Pancreas (tissue), 10 donors: ENCODE measurements at regions not wholly inside any gene's neighbourhood (a gene's known extent, or its start where the extent isn't known, plus 50 kb on each side); places are given as distances from the start of the nearest gene placed in this dataset.

Experiments used
- ATAC-seq, 4 donors: fragments of 200-7000 bp; cut with Tn5 transposase; one replicate each; pipeline versions ENCODE4 v1.8.0 to v1.9.1; 2020; ENCODE audit warnings: mild to moderate bottlenecking in 4 of 4, moderate library complexity in 4 of 4
- DNase-seq, 6 donors: peaks; one replicate each; pipeline ENCODE4 v3.0.0-alpha.2; 2020
- FAIRE-seq: peaks from 2 replicates; lab custom pipeline; 2012; peaks lifted over from hg19 to GRCh38; lab: Jason Lieb, UNC
- H3K27ac ChIP-seq, 4 donors: fragments of 200-600 bp; sonication (generic); 1 replicate in 3 of 4; 2 replicates in 1 of 4; pipeline versions ENCODE4 v1.5.0 to v1.8.0; 2020
- H3K27me3 ChIP-seq, 4 donors: fragments of 200-600 bp; one replicate each; pipeline ENCODE4 v1.8.0; 2021
- H3K36me3 ChIP-seq, 3 donors: fragments of 200-600 bp; sonication (generic) in 1 of 3; one replicate each; pipeline versions ENCODE4 v1.5.0 to v1.8.0; 2020 to 2021
- H3K4me1 ChIP-seq, 3 donors: fragments of 200-600 bp; one replicate each; pipeline ENCODE4 v1.8.0; 2021
- H3K4me3 ChIP-seq, 4 donors: fragments of 200-600 bp; sonication (generic) in 2 of 4; one replicate each; pipeline versions ENCODE4 v1.5.0 to v1.8.0; 2020 to 2021
- H3K9me3 ChIP-seq, 4 donors: fragments of 200-600 bp; one replicate each; pipeline ENCODE4 v1.8.0; 2021
- WGBS, 2 donors: extraction: QIAGEN DNeasy Blood & Tissue Kit; methylation state at CpG; one replicate each; pipeline ENCODE4 v1.1.7; 2013; 5-methylcytosine and 5-hydroxymethylcytosine counted together
- intact Hi-C, 3 donors: fragments of 100-400 bp; cut with DNase I; formaldehyde crosslinking; loops; one replicate each; pipeline versions ENCODE4 v1.11.1 to v1.14.2; 2022
- TF ChIP-seq, protein P1 (sequence below), 4 donors: fragments of 200-600 bp; sonication (generic) in 3 of 4; IDR thresholded peaks; one replicate each; pipeline versions ENCODE4 v1.5.0 to v1.8.0; 2021; ENCODE audit warnings: antibody characterized with exemption in 4 of 4
- donor health status: healthy with polysubstance abuse.
- donor health status: DM: no; HTN: no; CAD: no; lungs with moderate emphysema.
- donor health status: DM: no; HTN: no; CAD: no.
- donor health status: control.
- donor health status: control.
- donor health status: Bipolar disorder and iron deficiency.
- donor health status: DM: yes; HTN: yes; CAD: no.
- donor health status: DM: no; HTN: no; CAD: no.
- donor health status: DM: no; HTN: no; CAD: no.
- donor health status: DM: yes; HTN: yes; CAD: no.

DNA sequence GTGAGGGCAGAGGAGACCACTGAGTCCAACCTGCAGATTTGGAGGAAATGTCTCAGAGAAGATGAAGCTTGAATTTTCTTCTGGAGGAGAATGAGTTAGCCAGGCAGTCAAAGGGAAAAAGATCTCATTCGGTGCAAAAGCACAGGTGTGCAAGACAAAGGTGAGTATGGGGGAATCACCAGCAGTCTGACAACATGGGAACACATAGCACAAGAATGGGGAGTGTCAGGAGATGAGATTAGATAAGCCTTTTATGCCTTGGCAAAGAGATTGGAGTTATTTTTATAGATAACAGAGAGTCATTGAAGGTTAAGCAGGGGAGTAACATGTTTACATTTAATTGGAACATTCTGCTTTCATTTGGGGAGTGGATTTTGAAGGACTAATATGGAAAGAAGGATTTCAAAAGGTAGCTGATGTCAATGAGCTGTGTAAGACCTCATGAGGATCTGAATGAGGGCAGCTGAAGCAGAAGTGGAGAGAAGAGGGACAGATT, 171.3 kb upstream of the NTF3 start:
- WGBS, 2 donors: 13 to 19% methylated on average over 1 of the region's 1 CpG
- no peak for FAIRE-seq

GRCh38 chr12:5262450-5262849, 169.5 kb upstream of the NTF3 start:
- Histone ChIP-seq H3K4me1 (no peaks in the 10 kb centered on the region), H3K27ac (no peak overlapping the region), H3K4me3 (no peak overlapping the region), H3K36me3 (no peaks in the 10 kb centered on the region), H3K27me3 (no peaks in the 10 kb centered on the region), H3K9me3 (no peaks in the 10 kb centered on the region)
- ATAC-seq: no peak
- TF ChIP-seq, protein P1, sequence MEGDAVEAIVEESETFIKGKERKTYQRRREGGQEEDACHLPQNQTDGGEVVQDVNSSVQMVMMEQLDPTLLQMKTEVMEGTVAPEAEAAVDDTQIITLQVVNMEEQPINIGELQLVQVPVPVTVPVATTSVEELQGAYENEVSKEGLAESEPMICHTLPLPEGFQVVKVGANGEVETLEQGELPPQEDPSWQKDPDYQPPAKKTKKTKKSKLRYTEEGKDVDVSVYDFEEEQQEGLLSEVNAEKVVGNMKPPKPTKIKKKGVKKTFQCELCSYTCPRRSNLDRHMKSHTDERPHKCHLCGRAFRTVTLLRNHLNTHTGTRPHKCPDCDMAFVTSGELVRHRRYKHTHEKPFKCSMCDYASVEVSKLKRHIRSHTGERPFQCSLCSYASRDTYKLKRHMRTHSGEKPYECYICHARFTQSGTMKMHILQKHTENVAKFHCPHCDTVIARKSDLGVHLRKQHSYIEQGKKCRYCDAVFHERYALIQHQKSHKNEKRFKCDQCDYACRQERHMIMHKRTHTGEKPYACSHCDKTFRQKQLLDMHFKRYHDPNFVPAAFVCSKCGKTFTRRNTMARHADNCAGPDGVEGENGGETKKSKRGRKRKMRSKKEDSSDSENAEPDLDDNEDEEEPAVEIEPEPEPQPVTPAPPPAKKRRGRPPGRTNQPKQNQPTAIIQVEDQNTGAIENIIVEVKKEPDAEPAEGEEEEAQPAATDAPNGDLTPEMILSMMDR (IDR thresholded peaks at IDR 0.05): no peak
- intact Hi-C loops: no loop called here
- WGBS, 2 donors: 92 to 93% methylated on average over 1 of the region's 1 CpG
- DNase-seq: no peak
- no peak for FAIRE-seq

More for the DNA sequence above, 171.3 kb upstream of the NTF3 start:
- Histone ChIP-seq H3K27me3 (no peaks in the 10 kb centered on the region), H3K4me1 (no peaks in the 10 kb centered on the region), H3K27ac (no peak overlapping the region), H3K4me3 (no peak overlapping the region), H3K9me3 (no peaks in the 10 kb centered on the region), H3K36me3 (no peaks in the 10 kb centered on the region)
- intact Hi-C loops: no loop called here
- ATAC-seq: no peak
- TF ChIP-seq, protein P1 (IDR thresholded peaks at IDR 0.05): no peak
- DNase-seq: no peak

GRCh38 chr12:5262885-5263284, 169.0 kb upstream of the NTF3 start:
- no peak for ATAC-seq
- DNase-seq: no peak
- TF ChIP-seq, protein P1 (IDR thresholded peaks at IDR 0.05): no peak
- Histone ChIP-seq H3K27me3 (no peaks in the 10 kb centered on the region), H3K4me1 (no peaks in the 10 kb centered on the region), H3K27ac (no peak overlapping the region), H3K4me3 (no peak overlapping the region), H3K36me3 (no peaks in the 10 kb centered on the region), H3K9me3 (no peaks in the 10 kb centered on the region)
- 38% methylated on average over 2 of the region's 2 CpGs for WGBS, 2 donors
- intact Hi-C loops: no loop called here
- no peak for FAIRE-seq

DNA sequence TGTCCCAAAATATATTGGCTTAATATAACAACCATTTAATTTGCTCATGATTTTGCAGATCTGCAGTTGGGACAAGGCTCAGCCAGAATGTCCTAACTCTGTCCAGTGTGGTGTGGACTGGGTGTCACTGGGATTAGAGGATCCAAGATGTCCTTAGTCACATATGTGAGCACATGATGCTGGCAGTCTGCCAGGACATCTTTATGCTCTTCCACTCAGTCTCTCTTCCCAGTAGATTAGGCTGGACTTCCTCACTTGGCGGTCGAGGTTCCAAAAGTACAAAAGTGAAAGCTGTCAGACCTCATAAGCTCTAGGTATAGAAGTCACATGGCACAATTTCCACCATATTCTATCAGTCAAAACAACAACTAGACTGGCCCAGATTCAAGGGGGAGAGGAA, 167.9 kb upstream of the NTF3 start:
- no peak for ATAC-seq
- H3K4me3 ChIP-seq: no peak overlapping the region
- no peaks in the 10 kb centered on the region for H3K4me1 ChIP-seq
- no peaks in the 10 kb centered on the region for H3K9me3 ChIP-seq
- no peak for FAIRE-seq
- H3K36me3 ChIP-seq: no peaks in the 10 kb centered on the region
- TF ChIP-seq, protein P1 (IDR thresholded peaks at IDR 0.05): no peak
- intact Hi-C loops: no loop called here
- WGBS, 2 donors: 72 to 80% methylated on average over 2 of the region's 2 CpGs
- no peaks in the 10 kb centered on the region for H3K27me3 ChIP-seq
- no peak overlapping the region for H3K27ac ChIP-seq
- no peak for DNase-seq

- no peak for FAIRE-seq
- WGBS, 2 donors: 64 to 72% methylated on average over 9 of the region's 9 CpGs
- TF ChIP-seq, protein P1 (IDR thresholded peaks at IDR 0.05): no peak
Observed at GRCh38 chr12:5267603-5268423, 164.1 kb upstream of the NTF3 start.

More at GRCh38 chr12:5267603-5268423, 164.1 kb upstream of the NTF3 start:
- ATAC-seq (no peak), DNase-seq (no peak)
- no peaks in the 10 kb centered on the region for H3K27me3 ChIP-seq
- no peak overlapping the region for H3K4me3 ChIP-seq
- no peaks in the 10 kb centered on the region for H3K9me3 ChIP-seq
- H3K4me1 ChIP-seq: no peaks in the 10 kb centered on the region
- H3K36me3 ChIP-seq: no peaks in the 10 kb centered on the region
- no peak overlapping the region for H3K27ac ChIP-seq
- intact Hi-C loops: no loop called here
